ENCODE measurements at regions not wholly inside any gene's neighbourhood (a gene's known extent, or its start where the extent isn't known, plus 50 kb on each side); places are given as distances from the start of the nearest gene placed in this dataset.

GRCh38 chr11:135043434-135043833, 631.4 kb upstream of the B3GAT1 start:
- no peak overlapping the region for H3K4me3 ChIP-seq (replicated peaks in 1 of 3; ENCODE audit: insufficient read depth in 1 of 3, low read depth in 2 of 3, low read length in 3 of 3)
- H3K4me2 ChIP-seq (ENCODE audit: low read depth, low read length) = no peak overlapping the region
- TF ChIP-seq ZNF136 (CRISPR knock-in tag; IDR thresholded peaks at IDR 0.05; ENCODE audit: low read depth) = no peak
- no peak for TF ChIP-seq TCF7 (IDR thresholded peaks at IDR 0.05; ENCODE audit: low read depth)
- TF ChIP-seq ZBTB7B (CRISPR knock-in tag; IDR thresholded peaks at IDR 0.05) = no peak
- no peak for TF ChIP-seq ZNF841 (CRISPR knock-in tag; IDR thresholded peaks at IDR 0.05; ENCODE audit: borderline replicate concordance)
- no peak for TF ChIP-seq ZNF160 (CRISPR knock-in tag; IDR thresholded peaks at IDR 0.05)
- TF ChIP-seq KDM3A (CRISPR knock-in tag; IDR thresholded peaks at IDR 0.05; ENCODE audit: low read depth) = no peak
- TF ChIP-seq THAP7 (CRISPR knock-in tag; IDR thresholded peaks at IDR 0.05) = no peak
- no peak for TF ChIP-seq ARNT (IDR thresholded peaks at IDR 0.05)
- TF ChIP-seq HMGA1 (CRISPR knock-in tag; conservative IDR thresholded peaks at IDR 0.05) = no peak
- no peak for TF ChIP-seq THYN1 (CRISPR knock-in tag; IDR thresholded peaks at IDR 0.05; ENCODE audit: borderline replicate concordance, low read depth)
- TF ChIP-seq RAD21 (CRISPR knock-in tag; IDR thresholded peaks at IDR 0.05) = no peak
- no peak for TF ChIP-seq SALL2 (CRISPR knock-in tag; IDR thresholded peaks at IDR 0.05)
- TF ChIP-seq ZNF747 (CRISPR knock-in tag; IDR thresholded peaks at IDR 0.05; ENCODE audit: borderline replicate concordance) = no peak
- TF ChIP-seq MIXL1 (CRISPR knock-in tag; IDR thresholded peaks at IDR 0.05) = no peak
- no peak for TF ChIP-seq AGO2 (optimal IDR thresholded peaks at IDR 0.05; ENCODE audit: low read depth, low read length)
- no peak for TF ChIP-seq UBTF (CRISPR knock-in tag; IDR thresholded peaks at IDR 0.05)
- TF ChIP-seq, protein P1, sequence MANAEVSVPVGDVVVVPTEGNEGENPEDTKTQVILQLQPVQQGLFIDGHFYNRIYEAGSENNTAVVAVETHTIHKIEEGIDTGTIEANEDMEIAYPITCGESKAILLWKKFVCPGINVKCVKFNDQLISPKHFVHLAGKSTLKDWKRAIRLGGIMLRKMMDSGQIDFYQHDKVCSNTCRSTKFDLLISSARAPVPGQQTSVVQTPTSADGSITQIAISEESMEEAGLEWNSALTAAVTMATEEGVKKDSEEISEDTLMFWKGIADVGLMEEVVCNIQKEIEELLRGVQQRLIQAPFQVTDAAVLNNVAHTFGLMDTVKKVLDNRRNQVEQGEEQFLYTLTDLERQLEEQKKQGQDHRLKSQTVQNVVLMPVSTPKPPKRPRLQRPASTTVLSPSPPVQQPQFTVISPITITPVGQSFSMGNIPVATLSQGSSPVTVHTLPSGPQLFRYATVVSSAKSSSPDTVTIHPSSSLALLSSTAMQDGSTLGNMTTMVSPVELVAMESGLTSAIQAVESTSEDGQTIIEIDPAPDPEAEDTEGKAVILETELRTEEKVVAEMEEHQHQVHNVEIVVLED (CRISPR knock-in tag; IDR thresholded peaks at IDR 0.05; ENCODE audit: borderline replicate concordance) = no peak
- 43% methylated on average over 4 of the region's 4 CpGs for WGBS (ENCODE audit: low lambda C conversion rate)
- POLR2A ChIA-PET = no interaction called here
- H4K20me1 ChIP-seq (ENCODE audit: insufficient read depth, low read length) = no peaks in the 10 kb centered on the region; the same call in 1 of the 2 replicates
- FAIRE-seq (no peak), DNase-seq (ENCODE audit: low spot score) (no peak), ATAC-seq (no peak)
- CTCF ChIA-PET (ENCODE audit: low intra/inter-chr PET ratio, low total read pairs) = no interaction called here
- H3K27me3 ChIP-seq (ENCODE audit: control insufficient read depth in 1 of 2, insufficient read depth in 2 of 2, low read length in 2 of 2) = peaks cover 3 to 4% of the 10 kb centered on the region in 2 experiments; a peak in 3 of 5 replicates
- H3K36me3 ChIP-seq (replicated peaks in 1 of 2; ENCODE audit: control insufficient read depth in 1 of 2, insufficient read depth in 2 of 2, low read length in 2 of 2) = no peaks in the 10 kb centered on the region
- intact Hi-C loops (cut with micrococcal nuclease; ENCODE audit: unreplicated experiment) = no loop called here
- H3K79me2 ChIP-seq (ENCODE audit: insufficient read depth, low read length) = no peaks in the 10 kb centered on the region
- no TSS peak for BruUV-seq (replicated peaks)
- no peak overlapping the region for H3K27ac ChIP-seq (ENCODE audit: extremely low read length, insufficient read depth, low read length)
- H3K4me1 ChIP-seq (ENCODE audit: insufficient read depth, low read length) = peaks cover 11% of the 10 kb centered on the region
- H3K9ac ChIP-seq (ENCODE audit: insufficient read depth, low read depth, low read length) = no peak overlapping the region
- in situ Hi-C loops (cut with HindIII; ENCODE audit: extremely low pct_ligation_motif_present, low pct_unique_long_range_greater_than_20kb) = no loop called here
- H2AFZ ChIP-seq (ENCODE audit: low read length) = no peak overlapping the region
- no peaks in the 10 kb centered on the region for H3K9me3 ChIP-seq (ENCODE audit: low read length)
